HepG2 (cell line): ENCODE measurements at regions not wholly inside any gene's neighbourhood (a gene's known extent, or its start where the extent isn't known, plus 50 kb on each side); places are given as distances from the start of the nearest gene placed in this dataset.
A peak's percentile ranks its signal among the peaks of the same experiment; 100 is the strongest.

Source experiments
- ADNP ChIP-seq: sonication (generic); formaldehyde crosslinking; IDR thresholded peaks from 2 replicates; pipeline ENCODE4 v1.4.0; 2020; ENCODE audit warnings: missing genetic modification reagents
- FIP1L1 ChIP-seq: fragments of 200-400 bp; formaldehyde crosslinking; IDR thresholded peaks from 2 replicates; pipeline ENCODE4 v1.6.1; 2018; ENCODE audit warnings: low read depth, mild to moderate bottlenecking, low read length, moderate library complexity, borderline replicate concordance; ENCODE audit not compliant: insufficient read depth
- FOSL2 ChIP-seq: sonication (generic); formaldehyde crosslinking; IDR thresholded peaks from 2 replicates; pipeline ENCODE4 v1.4.0; 2020; ENCODE audit warnings: missing genetic modification reagents
- MTA3 ChIP-seq: sonication (generic); formaldehyde crosslinking; IDR thresholded peaks from 2 replicates; pipeline ENCODE4 v1.4.0; 2020; ENCODE audit warnings: missing genetic modification reagents
- NR2F6 ChIP-seq, 2 experiments: IDR thresholded peaks; 2 replicates each; pipeline ENCODE4 v1.6.1; 2016; ENCODE audit warnings: antibody characterized with exemption in 1 of 2, mild to moderate bottlenecking in 1 of 2
- PHF5A ChIP-seq: IDR thresholded peaks from one replicate; pipeline ENCODE4 v1.6.1; 2018; ENCODE audit warnings: low read depth, missing genetic modification reagents; ENCODE audit not compliant: unreplicated experiment
- REL ChIP-seq: sonication (generic); formaldehyde crosslinking; conservative IDR thresholded peaks from 2 replicates; pipeline ENCODE4 v1.8.0; 2022; ENCODE audit warnings: mild to moderate bottlenecking, missing genetic modification reagents, moderate library complexity
- SP1 ChIP-seq, 2 experiments: fragments of 450-650 bp in 1 of 2; sonication (generic) in 1 of 2; formaldehyde crosslinking in 1 of 2; IDR thresholded peaks; 2 replicates each; pipeline versions ENCODE4 v1.4.0 to v1.6.1; 2016 to 2020; ENCODE audit warnings: missing genetic modification reagents in 1 of 2
- TBX2 ChIP-seq: sonication (generic); formaldehyde crosslinking; IDR thresholded peaks from 2 replicates; pipeline ENCODE4 v1.5.0; 2020; ENCODE audit warnings: missing genetic modification reagents, mild to moderate bottlenecking, borderline replicate concordance
- ZNF83 ChIP-seq: sonication (generic); formaldehyde crosslinking; IDR thresholded peaks from 2 replicates; pipeline ENCODE4 v1.4.0; 2020; ENCODE audit warnings: missing genetic modification reagents, mild to moderate bottlenecking, borderline replicate concordance
- TF ChIP-seq, protein P1 (sequence below): sonication (generic); formaldehyde crosslinking; IDR thresholded peaks from 2 replicates; pipeline ENCODE4 v1.4.0; 2020; ENCODE audit warnings: missing genetic modification reagents, borderline replicate concordance
- TF ChIP-seq, protein P2 (sequence below): sonication (generic); formaldehyde crosslinking; IDR thresholded peaks from 2 replicates; pipeline ENCODE4 v1.4.0; 2020; ENCODE audit warnings: mild to moderate bottlenecking, missing genetic modification reagents
- TF ChIP-seq, protein P3 (sequence below): IDR thresholded peaks from 2 replicates; pipeline ENCODE4 v1.4.0; 2020; ENCODE audit warnings: mild to moderate bottlenecking, missing genetic modification reagents
- TF ChIP-seq, protein P4 (sequence below): sonication (generic); formaldehyde crosslinking; IDR thresholded peaks from 2 replicates; pipeline ENCODE4 v1.8.1; 2022; ENCODE audit warnings: mild to moderate bottlenecking, missing genetic modification reagents

DNA sequence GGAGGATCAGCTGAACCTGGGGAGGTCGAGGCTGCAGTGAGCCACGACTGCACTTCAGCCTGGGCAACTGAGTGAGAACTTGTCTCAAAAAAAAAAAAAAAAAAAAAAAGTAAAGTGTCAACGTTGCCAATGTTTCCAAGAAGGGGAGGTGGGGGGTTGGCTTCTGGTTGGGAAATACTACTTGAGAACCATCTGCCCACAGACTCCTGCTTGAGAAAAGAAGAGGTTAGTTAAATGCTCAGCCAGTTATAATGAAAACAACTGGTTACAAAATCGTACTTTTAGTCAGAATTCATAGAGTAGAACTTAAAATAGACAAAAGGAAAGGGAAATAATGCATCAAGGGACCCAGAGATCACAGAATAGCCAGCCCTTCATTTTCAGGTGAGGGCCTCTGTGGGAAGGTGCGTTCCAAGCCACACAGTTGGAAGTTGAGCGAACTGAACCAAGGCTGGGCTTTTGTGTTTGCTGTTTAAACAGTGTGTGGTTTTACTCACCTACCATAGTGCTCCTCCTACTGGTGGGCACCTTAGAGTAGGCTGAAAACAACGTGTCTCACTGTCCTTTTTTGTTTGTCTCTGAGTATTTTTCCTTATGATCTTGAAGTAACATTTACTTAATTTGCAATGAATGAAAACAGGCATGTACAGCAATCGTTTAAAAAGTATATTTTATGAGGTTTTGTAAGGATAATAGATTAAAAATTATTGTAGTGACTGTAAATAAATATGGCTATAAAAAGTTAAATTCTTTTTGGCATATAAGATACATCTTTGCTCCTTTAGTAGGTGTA, 200.7 kb downstream of the BCAS1 start (continued):
- no peak for TF ChIP-seq MTA3
- TF ChIP-seq, protein P1, sequence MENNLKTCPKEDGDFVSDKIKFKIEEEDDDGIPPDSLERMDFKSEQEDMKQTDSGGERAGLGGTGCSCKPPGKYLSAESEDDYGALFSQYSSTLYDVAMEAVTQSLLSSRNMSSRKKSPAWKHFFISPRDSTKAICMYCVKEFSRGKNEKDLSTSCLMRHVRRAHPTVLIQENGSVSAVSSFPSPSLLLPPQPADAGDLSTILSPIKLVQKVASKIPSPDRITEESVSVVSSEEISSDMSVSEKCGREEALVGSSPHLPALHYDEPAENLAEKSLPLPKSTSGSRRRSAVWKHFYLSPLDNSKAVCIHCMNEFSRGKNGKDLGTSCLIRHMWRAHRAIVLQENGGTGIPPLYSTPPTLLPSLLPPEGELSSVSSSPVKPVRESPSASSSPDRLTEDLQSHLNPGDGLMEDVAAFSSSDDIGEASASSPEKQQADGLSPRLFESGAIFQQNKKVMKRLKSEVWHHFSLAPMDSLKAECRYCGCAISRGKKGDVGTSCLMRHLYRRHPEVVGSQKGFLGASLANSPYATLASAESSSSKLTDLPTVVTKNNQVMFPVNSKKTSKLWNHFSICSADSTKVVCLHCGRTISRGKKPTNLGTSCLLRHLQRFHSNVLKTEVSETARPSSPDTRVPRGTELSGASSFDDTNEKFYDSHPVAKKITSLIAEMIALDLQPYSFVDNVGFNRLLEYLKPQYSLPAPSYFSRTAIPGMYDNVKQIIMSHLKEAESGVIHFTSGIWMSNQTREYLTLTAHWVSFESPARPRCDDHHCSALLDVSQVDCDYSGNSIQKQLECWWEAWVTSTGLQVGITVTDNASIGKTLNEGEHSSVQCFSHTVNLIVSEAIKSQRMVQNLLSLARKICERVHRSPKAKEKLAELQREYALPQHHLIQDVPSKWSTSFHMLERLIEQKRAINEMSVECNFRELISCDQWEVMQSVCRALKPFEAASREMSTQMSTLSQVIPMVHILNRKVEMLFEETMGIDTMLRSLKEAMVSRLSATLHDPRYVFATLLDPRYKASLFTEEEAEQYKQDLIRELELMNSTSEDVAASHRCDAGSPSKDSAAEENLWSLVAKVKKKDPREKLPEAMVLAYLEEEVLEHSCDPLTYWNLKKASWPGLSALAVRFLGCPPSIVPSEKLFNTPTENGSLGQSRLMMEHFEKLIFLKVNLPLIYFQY (CRISPR knock-in tag), result peak; percentile 93
- TF ChIP-seq, protein P2, sequence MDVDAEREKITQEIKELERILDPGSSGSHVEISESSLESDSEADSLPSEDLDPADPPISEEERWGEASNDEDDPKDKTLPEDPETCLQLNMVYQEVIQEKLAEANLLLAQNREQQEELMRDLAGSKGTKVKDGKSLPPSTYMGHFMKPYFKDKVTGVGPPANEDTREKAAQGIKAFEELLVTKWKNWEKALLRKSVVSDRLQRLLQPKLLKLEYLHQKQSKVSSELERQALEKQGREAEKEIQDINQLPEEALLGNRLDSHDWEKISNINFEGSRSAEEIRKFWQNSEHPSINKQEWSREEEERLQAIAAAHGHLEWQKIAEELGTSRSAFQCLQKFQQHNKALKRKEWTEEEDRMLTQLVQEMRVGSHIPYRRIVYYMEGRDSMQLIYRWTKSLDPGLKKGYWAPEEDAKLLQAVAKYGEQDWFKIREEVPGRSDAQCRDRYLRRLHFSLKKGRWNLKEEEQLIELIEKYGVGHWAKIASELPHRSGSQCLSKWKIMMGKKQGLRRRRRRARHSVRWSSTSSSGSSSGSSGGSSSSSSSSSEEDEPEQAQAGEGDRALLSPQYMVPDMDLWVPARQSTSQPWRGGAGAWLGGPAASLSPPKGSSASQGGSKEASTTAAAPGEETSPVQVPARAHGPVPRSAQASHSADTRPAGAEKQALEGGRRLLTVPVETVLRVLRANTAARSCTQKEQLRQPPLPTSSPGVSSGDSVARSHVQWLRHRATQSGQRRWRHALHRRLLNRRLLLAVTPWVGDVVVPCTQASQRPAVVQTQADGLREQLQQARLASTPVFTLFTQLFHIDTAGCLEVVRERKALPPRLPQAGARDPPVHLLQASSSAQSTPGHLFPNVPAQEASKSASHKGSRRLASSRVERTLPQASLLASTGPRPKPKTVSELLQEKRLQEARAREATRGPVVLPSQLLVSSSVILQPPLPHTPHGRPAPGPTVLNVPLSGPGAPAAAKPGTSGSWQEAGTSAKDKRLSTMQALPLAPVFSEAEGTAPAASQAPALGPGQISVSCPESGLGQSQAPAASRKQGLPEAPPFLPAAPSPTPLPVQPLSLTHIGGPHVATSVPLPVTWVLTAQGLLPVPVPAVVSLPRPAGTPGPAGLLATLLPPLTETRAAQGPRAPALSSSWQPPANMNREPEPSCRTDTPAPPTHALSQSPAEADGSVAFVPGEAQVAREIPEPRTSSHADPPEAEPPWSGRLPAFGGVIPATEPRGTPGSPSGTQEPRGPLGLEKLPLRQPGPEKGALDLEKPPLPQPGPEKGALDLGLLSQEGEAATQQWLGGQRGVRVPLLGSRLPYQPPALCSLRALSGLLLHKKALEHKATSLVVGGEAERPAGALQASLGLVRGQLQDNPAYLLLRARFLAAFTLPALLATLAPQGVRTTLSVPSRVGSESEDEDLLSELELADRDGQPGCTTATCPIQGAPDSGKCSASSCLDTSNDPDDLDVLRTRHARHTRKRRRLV (CRISPR knock-in tag), result peak; percentile 85
- peak; percentile 51; the same call in 1 of the 2 replicates for TF ChIP-seq ADNP (CRISPR knock-in tag)
- peak; percentile 40; the same call in 1 of the 2 replicates for TF ChIP-seq NR2F6 (IDR thresholded peaks at IDR 0.05)
- TF ChIP-seq NR2F6 (CRISPR knock-in tag; IDR thresholded peaks at IDR 0.05), result peak; percentile 69
- TF ChIP-seq FOSL2, result peak; percentile 70
- no peak for TF ChIP-seq SP1 (IDR thresholded peaks at IDR 0.05)
- TF ChIP-seq SP1 (CRISPR knock-in tag; IDR thresholded peaks at IDR 0.05), result no peak
- TF ChIP-seq, protein P3, sequence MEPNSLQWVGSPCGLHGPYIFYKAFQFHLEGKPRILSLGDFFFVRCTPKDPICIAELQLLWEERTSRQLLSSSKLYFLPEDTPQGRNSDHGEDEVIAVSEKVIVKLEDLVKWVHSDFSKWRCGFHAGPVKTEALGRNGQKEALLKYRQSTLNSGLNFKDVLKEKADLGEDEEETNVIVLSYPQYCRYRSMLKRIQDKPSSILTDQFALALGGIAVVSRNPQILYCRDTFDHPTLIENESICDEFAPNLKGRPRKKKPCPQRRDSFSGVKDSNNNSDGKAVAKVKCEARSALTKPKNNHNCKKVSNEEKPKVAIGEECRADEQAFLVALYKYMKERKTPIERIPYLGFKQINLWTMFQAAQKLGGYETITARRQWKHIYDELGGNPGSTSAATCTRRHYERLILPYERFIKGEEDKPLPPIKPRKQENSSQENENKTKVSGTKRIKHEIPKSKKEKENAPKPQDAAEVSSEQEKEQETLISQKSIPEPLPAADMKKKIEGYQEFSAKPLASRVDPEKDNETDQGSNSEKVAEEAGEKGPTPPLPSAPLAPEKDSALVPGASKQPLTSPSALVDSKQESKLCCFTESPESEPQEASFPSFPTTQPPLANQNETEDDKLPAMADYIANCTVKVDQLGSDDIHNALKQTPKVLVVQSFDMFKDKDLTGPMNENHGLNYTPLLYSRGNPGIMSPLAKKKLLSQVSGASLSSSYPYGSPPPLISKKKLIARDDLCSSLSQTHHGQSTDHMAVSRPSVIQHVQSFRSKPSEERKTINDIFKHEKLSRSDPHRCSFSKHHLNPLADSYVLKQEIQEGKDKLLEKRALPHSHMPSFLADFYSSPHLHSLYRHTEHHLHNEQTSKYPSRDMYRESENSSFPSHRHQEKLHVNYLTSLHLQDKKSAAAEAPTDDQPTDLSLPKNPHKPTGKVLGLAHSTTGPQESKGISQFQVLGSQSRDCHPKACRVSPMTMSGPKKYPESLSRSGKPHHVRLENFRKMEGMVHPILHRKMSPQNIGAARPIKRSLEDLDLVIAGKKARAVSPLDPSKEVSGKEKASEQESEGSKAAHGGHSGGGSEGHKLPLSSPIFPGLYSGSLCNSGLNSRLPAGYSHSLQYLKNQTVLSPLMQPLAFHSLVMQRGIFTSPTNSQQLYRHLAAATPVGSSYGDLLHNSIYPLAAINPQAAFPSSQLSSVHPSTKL (CRISPR knock-in tag), result peak; percentile 92
- no peak for TF ChIP-seq FIP1L1
- TF ChIP-seq REL (CRISPR knock-in tag), result no peak
- peak; percentile 83 for TF ChIP-seq PHF5A (CRISPR knock-in tag)
- TF ChIP-seq TBX2 (CRISPR knock-in tag), result 0 out of 2 replicates have a peak, but pooled peaks have one; percentile 23
- TF ChIP-seq, protein P4, sequence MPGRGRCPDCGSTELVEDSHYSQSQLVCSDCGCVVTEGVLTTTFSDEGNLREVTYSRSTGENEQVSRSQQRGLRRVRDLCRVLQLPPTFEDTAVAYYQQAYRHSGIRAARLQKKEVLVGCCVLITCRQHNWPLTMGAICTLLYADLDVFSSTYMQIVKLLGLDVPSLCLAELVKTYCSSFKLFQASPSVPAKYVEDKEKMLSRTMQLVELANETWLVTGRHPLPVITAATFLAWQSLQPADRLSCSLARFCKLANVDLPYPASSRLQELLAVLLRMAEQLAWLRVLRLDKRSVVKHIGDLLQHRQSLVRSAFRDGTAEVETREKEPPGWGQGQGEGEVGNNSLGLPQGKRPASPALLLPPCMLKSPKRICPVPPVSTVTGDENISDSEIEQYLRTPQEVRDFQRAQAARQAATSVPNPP (CRISPR knock-in tag), result no peak
- no peak for TF ChIP-seq ZNF83 (CRISPR knock-in tag)
